GM12878 (cell line): ENCODE measurements at regions not wholly inside any gene's neighbourhood (a gene's known extent, or its start where the extent isn't known, plus 50 kb on each side); places are given as distances from the start of the nearest gene placed in this dataset.
A peak's percentile ranks its signal among the peaks of the same experiment; 100 is the strongest.

Experiments used
- ATAC-seq: fragments of 200-7000 bp; cut with Tn5 transposase; 3 replicates; pipeline ENCODE4 v1.9.1; 2020; ENCODE audit warnings: mild to moderate bottlenecking, moderate library complexity
- BruUV-seq: library from RNA; stranded (reverse); fragments of 400-500 nt; replicated peaks from 2 replicates; lab custom pipeline; 2021; lab: Mats Ljungman, UMichigan
- CTCF ChIA-PET: fragments of 300-600 bp; sonication (Branson Sonifier 250); formaldehyde crosslinking; extraction: SDS; loops from one replicate; lab custom pipeline; 2021; ENCODE audit warnings: inconsistent platforms; lab: Yijun Ruan, JAX
- POLR2A ChIA-PET: fragments of 350-600 bp; formaldehyde crosslinking; extraction: SDS; loops from one replicate; lab custom pipeline; 2021; ENCODE audit warnings: inconsistent platforms; lab: Charles Lee
- RAD21 ChIA-PET: fragments of 300-600 bp; sonication (Branson Sonifier 250); formaldehyde crosslinking; loops from one replicate; lab custom pipeline; 2023; ENCODE audit warnings: antibody characterized with exemption; ENCODE audit not compliant: unreplicated experiment; lab: Charles Lee
- SMC1A ChIA-PET: fragments of 300-600 bp; sonication (Branson Sonifier 250); formaldehyde crosslinking; loops from one replicate; lab custom pipeline; 2023; ENCODE audit not compliant: unreplicated experiment, uncharacterized antibody; lab: Charles Lee
- DNase-seq: peaks from one replicate; pipeline ENCODE4 v3.0.0-alpha.2; 2011; ENCODE audit warnings: low read depth, low spot score
- FAIRE-seq: peaks from 3 replicates; lab custom pipeline; 2011; peaks lifted over from hg19 to GRCh38; lab: Jason Lieb, UNC
- H2AFZ ChIP-seq: 2 replicates; pipeline ENCODE4 v1.6.0; 2011; ENCODE audit warnings: low read depth, low read length, control low read depth; ENCODE audit not compliant: control insufficient read depth
- H3K27ac ChIP-seq: 2 replicates; pipeline ENCODE4 v1.5.1; 2011; ENCODE audit warnings: control low read depth; ENCODE audit not compliant: control insufficient read depth, insufficient read depth
- H3K27me3 ChIP-seq, 2 experiments: replicated peaks in 1 of 2; 2 replicates each; pipeline versions ENCODE4 v1.6.0 to v1.6.1; 2011; ENCODE audit warnings: low read length in 1 of 2; ENCODE audit not compliant: control insufficient read depth in 2 of 2, insufficient read depth in 2 of 2
- H3K36me3 ChIP-seq, 2 experiments: 2 replicates each; pipeline ENCODE4 v1.5.1; 2011; ENCODE audit warnings: low read length in 1 of 2; ENCODE audit not compliant: control insufficient read depth in 2 of 2, insufficient read depth in 2 of 2
- H3K4me1 ChIP-seq: 2 replicates; pipeline ENCODE4 v1.6.1; 2011; ENCODE audit warnings: mild to moderate bottlenecking, low read length, moderate library complexity, mixed read lengths; ENCODE audit not compliant: control insufficient read depth, insufficient read depth
- H3K4me2 ChIP-seq: 2 replicates; pipeline ENCODE4 v1.6.0; 2011; ENCODE audit warnings: control low read depth; ENCODE audit not compliant: control insufficient read depth, insufficient read depth
- H3K4me3 ChIP-seq: fragments of 200-600 bp; sonication (generic); 2 replicates; pipeline ENCODE4 v1.5.1; 2016
- H3K79me2 ChIP-seq: 2 replicates; pipeline ENCODE4 v1.6.0; 2011; ENCODE audit warnings: low read length; ENCODE audit not compliant: control insufficient read depth, insufficient read depth
- H3K9ac ChIP-seq: 2 replicates; pipeline ENCODE4 v1.8.0; 2011; ENCODE audit warnings: low read length, control low read depth, mixed read lengths; ENCODE audit not compliant: control insufficient read depth, insufficient read depth
- H3K9me3 ChIP-seq: replicated peaks from 3 replicates; pipeline ENCODE4 v1.5.1; 2011; ENCODE audit warnings: mild to moderate bottlenecking, low read length; ENCODE audit not compliant: control insufficient read depth, insufficient read depth
- H4K20me1 ChIP-seq: 2 replicates; pipeline ENCODE4 v1.6.0; 2011; ENCODE audit not compliant: control insufficient read depth, insufficient read depth
- KLF5 ChIP-seq: fragments of 450-650 bp; IDR thresholded peaks from 2 replicates; pipeline ENCODE4 v1.6.1; 2014; ENCODE audit warnings: mild to moderate bottlenecking; ENCODE audit not compliant: partially characterized antibody
- SMARCA5 ChIP-seq: fragments of 450-650 bp; IDR thresholded peaks from 2 replicates; pipeline ENCODE4 v1.6.1; 2017; ENCODE audit warnings: mild to moderate bottlenecking
- ZBTB33 ChIP-seq: fragments of 450-650 bp; IDR thresholded peaks from 2 replicates; pipeline ENCODE4 v1.6.1; 2017; ENCODE audit warnings: mild to moderate bottlenecking
- WGBS: methylation state at CpG from one replicate; pipeline ENCODE4 v1.1.6; 2016; ENCODE audit warnings: low lambda C conversion rate; ENCODE audit not compliant: insufficient replicate concordance, insufficient coverage; ENCODE audit errors: missing lambda C conversion rate; 5-methylcytosine and 5-hydroxymethylcytosine counted together
- in situ Hi-C: fragments of 300-500 bp; cut with MboI; formaldehyde crosslinking; loops from 9 replicates; pipeline ENCODE4 v1.14.3; 2018; ENCODE audit warnings: mixed read lengths
- intact Hi-C: fragments of 100-400 bp; cut with micrococcal nuclease; formaldehyde crosslinking; loops from one replicate; pipeline ENCODE4 v1.14.2; 2022; ENCODE audit not compliant: unreplicated experiment
- TF ChIP-seq, protein P1 (sequence below): fragments of 450-650 bp; IDR thresholded peaks from 2 replicates; pipeline ENCODE4 v1.6.1; 2017; ENCODE audit warnings: antibody characterized with exemption, mild to moderate bottlenecking, moderate library complexity

DNA sequence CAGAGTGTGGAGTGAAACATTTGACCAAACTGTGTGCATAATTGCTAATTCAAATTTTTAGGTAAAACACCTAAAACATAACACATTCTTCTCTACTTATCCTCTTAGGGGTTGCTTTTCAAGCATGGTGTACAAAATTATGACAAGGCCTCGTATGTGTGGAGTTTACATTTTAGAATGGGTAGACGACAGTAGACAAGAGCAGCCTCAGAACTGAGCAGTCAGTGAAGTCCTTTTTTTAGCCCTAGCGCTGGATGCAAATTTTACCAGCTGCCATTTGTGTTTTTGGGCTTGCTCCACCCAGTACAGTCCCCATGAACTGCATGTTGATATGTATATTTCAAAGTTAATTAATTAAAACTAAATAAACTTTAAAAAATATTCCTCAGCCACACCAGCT lies 64.7 kb upstream of the TOP3B start:
- Histone ChIP-seq H3K4me1 (peaks cover 15% of the 10 kb centered on the region), H4K20me1 (no peaks in the 10 kb centered on the region), H2AFZ (peak overlapping the region; percentile 7; the same call in 1 of the 2 replicates), H3K9ac (no peak overlapping the region), H3K4me3 (no peak overlapping the region), H3K4me2 (no peak overlapping the region), H3K27me3 (no peaks in the 10 kb centered on the region), H3K79me2 (no peaks in the 10 kb centered on the region; the same call in 1 of the 2 replicates), H3K9me3 (no peaks in the 10 kb centered on the region), H3K27ac (no peak overlapping the region), H3K36me3 (no peaks in the 10 kb centered on the region)
- in situ Hi-C loops = no loop called here
- POLR2A ChIA-PET = interaction anchor here (7.3 kb wide), 1 partner anchor 14 kb away, joined by 141 read pairs; no protein-coding TSS in a partner anchor
- no TSS peak for BruUV-seq
- RAD21 ChIA-PET = interaction anchor here (1.4 to 8.6 kb wide), 3 partner anchors 13 to 149 kb away, joined by 4 to 229 read pairs (median 5); no protein-coding TSS in a partner anchor
- no peak for DNase-seq
- CTCF ChIA-PET = interaction anchor here (0.6 to 6.5 kb wide), 4 partner anchors 18 to 104 kb away, joined by 3 to 39 read pairs (median 8); no protein-coding TSS in a partner anchor
- intact Hi-C loops = no loop called here
- ATAC-seq = no peak
- TF ChIP-seq SMARCA5 (no peak), ZBTB33 (no peak), KLF5 (no peak)
- TF ChIP-seq, protein P1, sequence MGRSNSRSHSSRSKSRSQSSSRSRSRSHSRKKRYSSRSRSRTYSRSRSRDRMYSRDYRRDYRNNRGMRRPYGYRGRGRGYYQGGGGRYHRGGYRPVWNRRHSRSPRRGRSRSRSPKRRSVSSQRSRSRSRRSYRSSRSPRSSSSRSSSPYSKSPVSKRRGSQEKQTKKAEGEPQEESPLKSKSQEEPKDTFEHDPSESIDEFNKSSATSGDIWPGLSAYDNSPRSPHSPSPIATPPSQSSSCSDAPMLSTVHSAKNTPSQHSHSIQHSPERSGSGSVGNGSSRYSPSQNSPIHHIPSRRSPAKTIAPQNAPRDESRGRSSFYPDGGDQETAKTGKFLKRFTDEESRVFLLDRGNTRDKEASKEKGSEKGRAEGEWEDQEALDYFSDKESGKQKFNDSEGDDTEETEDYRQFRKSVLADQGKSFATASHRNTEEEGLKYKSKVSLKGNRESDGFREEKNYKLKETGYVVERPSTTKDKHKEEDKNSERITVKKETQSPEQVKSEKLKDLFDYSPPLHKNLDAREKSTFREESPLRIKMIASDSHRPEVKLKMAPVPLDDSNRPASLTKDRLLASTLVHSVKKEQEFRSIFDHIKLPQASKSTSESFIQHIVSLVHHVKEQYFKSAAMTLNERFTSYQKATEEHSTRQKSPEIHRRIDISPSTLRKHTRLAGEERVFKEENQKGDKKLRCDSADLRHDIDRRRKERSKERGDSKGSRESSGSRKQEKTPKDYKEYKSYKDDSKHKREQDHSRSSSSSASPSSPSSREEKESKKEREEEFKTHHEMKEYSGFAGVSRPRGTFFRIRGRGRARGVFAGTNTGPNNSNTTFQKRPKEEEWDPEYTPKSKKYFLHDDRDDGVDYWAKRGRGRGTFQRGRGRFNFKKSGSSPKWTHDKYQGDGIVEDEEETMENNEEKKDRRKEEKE = no peak
- FAIRE-seq = no peak
- SMC1A ChIA-PET = interaction anchor here (2.8 kb wide), 1 partner anchor 12 kb away, joined by 22 read pairs; no protein-coding TSS in a partner anchor
- 11% methylated on average over 3 of the region's 3 CpGs for WGBS
